HG02870 (cell line): ENCODE measurements at regions not wholly inside any gene's neighbourhood (a gene's known extent, or its start where the extent isn't known, plus 50 kb on each side); places are given as distances from the start of the nearest gene placed in this dataset.

Experiments
- ATAC-seq: cut with Tn5 transposase; IDR thresholded peaks from one replicate; pipeline ENCODE4 v1.9.1; 2021; ENCODE audit warnings: mild to moderate bottlenecking, moderate library complexity; ENCODE audit not compliant: unreplicated experiment

DNA sequence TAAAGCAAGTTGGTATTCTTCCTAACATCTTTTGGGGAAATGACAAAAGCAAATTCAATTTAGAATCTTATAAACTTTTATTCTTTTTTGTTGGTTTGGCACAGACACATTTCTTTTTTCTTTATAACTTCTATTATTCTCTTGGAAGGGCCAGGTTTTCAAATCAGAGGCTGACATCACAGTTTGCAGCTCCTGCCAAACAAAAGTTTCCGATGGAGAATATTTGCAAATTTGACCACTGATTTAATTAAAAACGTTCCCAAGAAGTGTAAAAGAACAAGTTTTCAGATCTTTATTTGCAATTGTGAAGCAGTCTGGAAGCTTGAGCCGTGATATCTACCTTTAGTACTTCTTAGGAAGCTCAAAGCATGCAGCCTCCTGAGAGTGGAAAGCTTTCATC lies 53.8 kb upstream of the CD83 start:
- ATAC-seq = no peak

GRCh38 chr6:14065350-14065749 lies 52.2 kb upstream of the CD83 start:
- ATAC-seq = no peak

DNA sequence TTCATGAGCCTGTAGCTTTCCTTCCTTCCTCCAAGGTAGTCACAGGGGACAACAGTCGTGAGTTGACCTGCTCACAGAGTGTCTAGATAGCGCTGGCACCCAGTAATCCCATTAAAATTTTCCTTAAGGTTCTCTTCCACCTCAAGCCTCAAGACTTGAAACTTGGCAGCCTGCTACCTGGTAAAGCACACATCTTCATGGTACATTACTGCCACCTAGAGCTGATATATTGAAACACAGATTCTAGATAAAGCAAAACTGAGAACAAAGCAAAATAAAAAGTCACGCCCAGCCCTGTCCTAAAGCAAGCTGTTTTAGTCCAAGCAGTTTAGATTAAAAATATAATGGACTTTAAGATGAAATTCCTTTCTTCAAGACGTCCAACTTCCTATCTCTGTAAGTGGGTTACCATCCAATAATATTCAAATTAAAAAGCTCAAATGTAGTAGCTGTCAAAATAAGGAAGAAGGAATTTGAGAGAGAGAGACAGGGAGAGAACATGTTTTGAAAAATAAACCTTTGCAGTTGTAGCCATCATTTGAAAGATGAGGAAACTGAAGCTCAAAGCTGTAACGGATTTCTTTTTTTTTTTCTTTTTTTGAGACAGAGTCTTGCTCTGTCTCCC lies 50.7 kb upstream of the CD83 start:
- no peak for ATAC-seq

DNA sequence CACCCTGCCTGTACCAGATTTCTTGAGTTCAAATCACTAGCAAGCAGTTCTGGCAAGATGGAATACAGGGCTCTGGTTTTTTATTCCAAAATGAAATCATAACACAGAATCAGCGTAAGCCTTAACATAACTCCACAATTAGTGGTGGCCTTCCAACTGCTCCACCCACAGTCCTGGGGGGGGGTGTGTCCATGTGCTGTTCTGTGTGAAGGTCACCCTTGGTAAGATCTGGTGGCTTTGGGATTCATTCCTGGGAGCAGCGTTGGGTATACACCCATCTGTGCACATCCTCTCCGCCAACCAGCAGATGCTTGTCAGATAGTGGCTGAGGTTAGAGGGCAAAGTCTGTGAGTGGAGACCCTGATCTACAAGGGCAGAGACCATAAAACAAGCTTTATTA lies 49.9 kb upstream of the CD83 start:
- ATAC-seq = no peak
